Gastrocnemius medialis (tissue), 4 donors: ENCODE measurements at regions not wholly inside any gene's neighbourhood (a gene's known extent, or its start where the extent isn't known, plus 50 kb on each side); places are given as distances from the start of the nearest gene placed in this dataset.

Experiments
- ATAC-seq, 2 donors: fragments of 150-250 bp; one replicate each; pipeline ENCODE4 v1.9.1; 2016
- DNase-seq, 2 donors: peaks; one replicate each; pipeline ENCODE4 v3.0.0-alpha.2; 2019
- H3K27ac ChIP-seq, 4 donors: fragments of 200-600 bp; sonication (generic); 1 replicate in 1 of 4; 2 replicates in 3 of 4; pipeline ENCODE4 v1.5.1; 2016 to 2018; ENCODE audit warnings: mild to moderate bottlenecking in 2 of 4, moderate library complexity in 1 of 4
- H3K27me3 ChIP-seq, 3 donors: fragments of 200-600 bp; sonication (generic) in 2 of 3; 1 replicate in 1 of 3; 2 replicates in 2 of 3; pipeline versions ENCODE4 v1.5.1 to v1.6.0; 2016 to 2019; ENCODE audit warnings: mild to moderate bottlenecking in 1 of 3, moderate library complexity in 1 of 3
- H3K36me3 ChIP-seq, 2 donors: fragments of 200-600 bp; sonication (generic) in 1 of 2; one replicate each; pipeline ENCODE4 v1.5.1; 2017 to 2018
- H3K4me1 ChIP-seq, 2 donors: fragments of 200-600 bp; sonication (generic) in 1 of 2; one replicate each; pipeline ENCODE4 v1.5.1; 2016 to 2017; ENCODE audit warnings: mild to moderate bottlenecking in 2 of 2
- H3K4me3 ChIP-seq, 4 donors: fragments of 200-600 bp; sonication (generic) in 3 of 4; 1 replicate in 1 of 4; 2 replicates in 3 of 4; pipeline ENCODE4 v1.5.1; 2016 to 2019; ENCODE audit warnings: mild to moderate bottlenecking in 2 of 4
- H3K9me3 ChIP-seq, 3 donors: fragments of 200-600 bp; sonication (generic) in 2 of 3; 1 replicate in 1 of 3; 2 replicates in 2 of 3; pipeline ENCODE4 v1.5.1; 2016 to 2019
- POLR2A ChIP-seq, 2 donors: fragments of 450-650 bp; IDR thresholded peaks; one replicate each; pipeline ENCODE4 v1.6.1; 2017; ENCODE audit warnings: antibody characterized with exemption in 2 of 2, mild to moderate bottlenecking in 2 of 2, moderate library complexity in 2 of 2
- in situ Hi-C, 4 donors: fragments of 200-750 bp; cut with MboI; loops; one replicate each; pipeline versions ENCODE4 v1.15.0 to v1.8.0; 2017; ENCODE audit warnings: low sequenced_read_pairs in 4 of 4
- intact Hi-C: fragments of 100-400 bp; cut with DNase I; formaldehyde crosslinking; loops from one replicate; pipeline ENCODE4 v1.15.1; 2023; ENCODE audit warnings: low total_unique reads
- TF ChIP-seq, protein P1 (sequence below), 5 experiments: fragments of 450-650 bp in 3 of 5; fragments of 200-600 bp in 2 of 5; sonication (generic) in 2 of 5; IDR thresholded peaks in 4 of 5; conservative IDR thresholded peaks in 1 of 5; 1 replicate in 4 of 5; 2 replicates in 1 of 5; pipeline ENCODE4 v1.5.1; 2016 to 2019; ENCODE audit warnings: antibody characterized with exemption in 5 of 5, mild to moderate bottlenecking in 3 of 5, moderate library complexity in 3 of 5

DNA sequence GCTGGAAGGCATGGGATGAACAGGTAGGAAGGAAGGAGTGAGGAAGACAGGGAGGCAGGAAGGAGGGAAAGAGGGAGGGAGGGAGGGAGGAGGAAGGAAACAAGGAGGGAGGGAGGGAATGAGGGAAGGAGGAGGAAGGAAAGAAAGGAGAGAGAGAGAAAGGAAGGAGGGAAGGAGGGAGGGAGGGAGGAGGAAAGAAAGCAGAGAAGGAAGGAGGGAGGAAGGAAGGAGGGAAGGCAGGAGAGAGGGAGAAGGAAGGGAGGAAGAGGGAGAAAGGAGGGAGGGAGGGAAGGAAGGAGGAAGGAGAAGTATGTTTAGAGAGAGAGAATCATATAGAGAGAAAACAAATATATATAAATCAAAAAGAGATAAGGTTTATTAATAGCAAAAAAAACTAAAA lies 175.9 kb upstream of the FOXN3 start:
- Histone ChIP-seq H3K36me3 (no peaks in the 10 kb centered on the region), H3K27ac (no peak overlapping the region), H3K4me1 (peaks cover 3 to 17% of the 10 kb centered on the region in 2 donors), H3K27me3 (no peaks in the 10 kb centered on the region), H3K9me3 (peaks cover 0 to 10% (median 0%) of the 10 kb centered on the region in 3 donors), H3K4me3 (no peak overlapping the region)
- intact Hi-C loops = no loop called here
- DNase-seq (no peak), ATAC-seq (no peak)
- TF ChIP-seq, protein P1, sequence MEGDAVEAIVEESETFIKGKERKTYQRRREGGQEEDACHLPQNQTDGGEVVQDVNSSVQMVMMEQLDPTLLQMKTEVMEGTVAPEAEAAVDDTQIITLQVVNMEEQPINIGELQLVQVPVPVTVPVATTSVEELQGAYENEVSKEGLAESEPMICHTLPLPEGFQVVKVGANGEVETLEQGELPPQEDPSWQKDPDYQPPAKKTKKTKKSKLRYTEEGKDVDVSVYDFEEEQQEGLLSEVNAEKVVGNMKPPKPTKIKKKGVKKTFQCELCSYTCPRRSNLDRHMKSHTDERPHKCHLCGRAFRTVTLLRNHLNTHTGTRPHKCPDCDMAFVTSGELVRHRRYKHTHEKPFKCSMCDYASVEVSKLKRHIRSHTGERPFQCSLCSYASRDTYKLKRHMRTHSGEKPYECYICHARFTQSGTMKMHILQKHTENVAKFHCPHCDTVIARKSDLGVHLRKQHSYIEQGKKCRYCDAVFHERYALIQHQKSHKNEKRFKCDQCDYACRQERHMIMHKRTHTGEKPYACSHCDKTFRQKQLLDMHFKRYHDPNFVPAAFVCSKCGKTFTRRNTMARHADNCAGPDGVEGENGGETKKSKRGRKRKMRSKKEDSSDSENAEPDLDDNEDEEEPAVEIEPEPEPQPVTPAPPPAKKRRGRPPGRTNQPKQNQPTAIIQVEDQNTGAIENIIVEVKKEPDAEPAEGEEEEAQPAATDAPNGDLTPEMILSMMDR (IDR thresholded peaks at IDR 0.05 in 4 of 5, conservative IDR thresholded peaks at IDR 0.05 in 1 of 5) = no peak
- TF ChIP-seq POLR2A (IDR thresholded peaks at IDR 0.05) = no peak
- in situ Hi-C loops = no loop called here

DNA sequence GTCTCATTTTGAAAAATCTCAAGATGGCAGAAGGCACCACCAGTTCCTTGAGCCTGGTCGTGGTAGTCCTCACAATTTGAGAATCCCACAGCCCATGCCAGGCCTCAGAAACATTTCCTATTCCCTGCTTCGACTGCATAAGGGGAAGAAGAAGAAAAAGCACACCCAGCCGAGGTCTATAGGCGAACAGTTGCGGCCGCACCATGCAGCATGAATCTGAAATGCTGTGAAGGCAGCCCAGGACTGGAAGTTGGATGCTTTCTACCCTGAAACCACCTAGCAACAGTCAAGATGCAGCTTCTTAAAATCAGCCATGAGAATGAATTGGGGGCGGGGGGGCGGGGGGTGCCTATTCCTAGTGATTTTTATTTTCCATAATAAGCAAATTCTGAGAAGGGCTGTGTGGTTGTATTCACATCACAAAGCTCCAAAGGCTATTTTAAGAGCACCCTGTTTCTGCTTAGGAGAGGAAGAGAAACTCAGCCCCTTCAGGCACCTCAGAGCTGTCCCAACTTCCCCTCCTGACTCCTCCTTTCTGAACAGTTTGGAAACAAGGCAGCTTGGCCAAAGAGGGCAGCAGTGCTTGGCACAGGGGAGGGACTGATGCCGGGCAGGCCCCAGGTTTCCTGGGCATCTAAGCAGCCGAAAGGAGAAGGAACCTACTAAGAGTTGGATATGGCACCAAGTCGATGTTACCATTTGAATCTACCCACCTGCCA lies 172.5 kb upstream of the FOXN3 start:
- Histone ChIP-seq H3K27me3 (no peaks in the 10 kb centered on the region), H3K4me3 (no peak overlapping the region), H3K4me1 (peaks cover 3 to 17% of the 10 kb centered on the region in 2 donors), H3K36me3 (no peaks in the 10 kb centered on the region), H3K27ac (no peak overlapping the region), H3K9me3 (no peaks in the 10 kb centered on the region)
- no peak for ATAC-seq
- no peak for DNase-seq
- TF ChIP-seq, protein P1 (IDR thresholded peaks at IDR 0.05 in 4 of 5, conservative IDR thresholded peaks at IDR 0.05 in 1 of 5) = no peak
- no peak for TF ChIP-seq POLR2A (IDR thresholded peaks at IDR 0.05)
- intact Hi-C loops = no loop called here
- in situ Hi-C loops = no loop called here

DNA sequence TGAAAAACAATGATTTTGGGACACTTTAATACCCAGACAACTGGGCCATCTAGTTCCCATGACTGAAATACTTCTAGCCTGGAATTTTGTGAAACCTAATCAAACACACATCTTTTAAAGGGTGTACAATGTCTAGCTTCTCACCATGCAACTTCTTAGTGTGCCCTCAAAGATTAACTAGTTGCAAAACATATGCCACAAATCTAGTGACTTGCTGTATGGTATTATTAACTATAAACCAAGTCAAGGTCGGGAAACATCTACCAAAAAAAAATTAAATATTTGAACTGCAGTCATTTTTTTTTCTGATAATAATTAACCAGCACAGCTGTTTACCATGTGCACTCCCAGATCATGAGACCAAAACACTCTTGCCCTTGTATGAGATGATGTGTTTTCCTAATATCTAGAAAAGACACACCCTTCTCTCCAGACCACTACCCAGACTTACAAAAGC lies 171.8 kb upstream of the FOXN3 start:
- in situ Hi-C loops (no loop called here), intact Hi-C loops (no loop called here)
- Histone ChIP-seq H3K27ac (no peak overlapping the region), H3K36me3 (no peaks in the 10 kb centered on the region), H3K4me1 (peaks cover 3 to 17% of the 10 kb centered on the region in 2 donors), H3K27me3 (no peaks in the 10 kb centered on the region), H3K9me3 (no peaks in the 10 kb centered on the region), H3K4me3 (no peak overlapping the region)
- TF ChIP-seq, protein P1 (IDR thresholded peaks at IDR 0.05 in 4 of 5, conservative IDR thresholded peaks at IDR 0.05 in 1 of 5) = no peak
- TF ChIP-seq POLR2A (IDR thresholded peaks at IDR 0.05) = no peak
- ATAC-seq (no peak), DNase-seq (no peak)

DNA sequence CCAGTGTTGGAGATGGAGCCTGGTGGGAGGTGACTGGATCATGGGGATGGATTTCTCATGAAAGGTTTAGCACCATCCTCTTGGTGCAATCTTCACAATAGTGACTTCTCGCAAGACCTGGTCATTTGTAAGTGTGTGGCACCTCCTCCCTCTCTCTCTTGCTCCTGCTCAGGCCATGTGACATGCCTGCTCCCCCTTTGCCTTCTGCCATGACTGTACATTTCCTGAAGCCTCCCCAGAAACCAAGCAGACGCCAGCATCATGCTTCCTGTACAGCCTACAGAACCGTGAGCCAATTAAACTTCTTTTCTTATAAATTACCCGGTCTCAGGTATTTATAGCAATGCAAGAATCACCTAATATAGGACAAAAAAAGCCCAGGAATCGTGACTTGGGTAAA lies 171.0 kb upstream of the FOXN3 start:
- H3K9me3 ChIP-seq = no peaks in the 10 kb centered on the region
- H3K4me3 ChIP-seq = no peak overlapping the region
- TF ChIP-seq, protein P1 (IDR thresholded peaks at IDR 0.05 in 4 of 5, conservative IDR thresholded peaks at IDR 0.05 in 1 of 5) = no peak
- no peak for TF ChIP-seq POLR2A (IDR thresholded peaks at IDR 0.05)
- H3K4me1 ChIP-seq = peaks cover 3 to 17% of the 10 kb centered on the region in 2 donors
- intact Hi-C loops = no loop called here
- H3K27ac ChIP-seq = no peak overlapping the region
- no peaks in the 10 kb centered on the region for H3K27me3 ChIP-seq
- H3K36me3 ChIP-seq = no peaks in the 10 kb centered on the region
- ATAC-seq = no peak
- in situ Hi-C loops = no loop called here
- no peak for DNase-seq

DNA sequence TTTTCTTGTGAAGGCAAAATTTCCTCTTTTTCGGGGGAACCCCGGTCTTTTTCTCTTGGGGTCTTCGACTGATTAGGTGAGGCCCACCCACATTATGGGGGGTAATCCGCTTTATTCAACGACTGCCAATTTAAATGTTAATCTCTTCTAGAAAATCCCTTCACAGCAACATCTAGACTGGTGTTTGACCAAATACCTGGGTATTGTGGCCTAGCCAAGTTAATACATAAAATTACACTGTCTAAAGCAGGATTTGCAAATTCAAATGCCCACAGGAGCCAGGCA lies 170.0 kb upstream of the FOXN3 start:
- no peak for ATAC-seq
- intact Hi-C loops = no loop called here

More for the DNA sequence above, 170.0 kb upstream of the FOXN3 start:
- H3K4me1 ChIP-seq = peaks cover 3 to 17% of the 10 kb centered on the region in 2 donors
- no peaks in the 10 kb centered on the region for H3K36me3 ChIP-seq
- H3K4me3 ChIP-seq = no peak overlapping the region
- H3K27ac ChIP-seq = no peak overlapping the region
- in situ Hi-C loops = no loop called here
- TF ChIP-seq, protein P1 (IDR thresholded peaks at IDR 0.05 in 4 of 5, conservative IDR thresholded peaks at IDR 0.05 in 1 of 5) = no peak
- no peak for TF ChIP-seq POLR2A (IDR thresholded peaks at IDR 0.05)
- DNase-seq = no peak
- no peaks in the 10 kb centered on the region for H3K9me3 ChIP-seq
- H3K27me3 ChIP-seq = no peaks in the 10 kb centered on the region
